ENCODE measurements at regions not wholly inside any gene's neighbourhood (a gene's known extent, or its start where the extent isn't known, plus 50 kb on each side); places are given as distances from the start of the nearest gene placed in this dataset.

- no peak for DNase-seq (ENCODE audit: low read depth in 1 of 2, low spot score in 1 of 2)
These were observed 314.7 kb upstream of the ZNF32 start for GRCh38 chr10:43963379-43963778.

GRCh38 chr10:43962346-43963191 lies 313.9 kb upstream of the ZNF32 start:
- DNase-seq (ENCODE audit: low read depth in 1 of 2, low spot score in 1 of 2) = no peak

- no peak for DNase-seq (ENCODE audit: low read depth in 1 of 2, low spot score in 1 of 2)
These were observed 313.1 kb upstream of the ZNF32 start for GRCh38 chr10:43961523-43962345.

- no peak for DNase-seq (ENCODE audit: low read depth in 1 of 2, low spot score in 1 of 2)
These were observed 312.3 kb upstream of the ZNF32 start for GRCh38 chr10:43960981-43961380.

GRCh38 chr10:43960477-43960876 lies 311.8 kb upstream of the ZNF32 start:
- DNase-seq (ENCODE audit: low read depth in 1 of 2, low spot score in 1 of 2) = no peak

DNA sequence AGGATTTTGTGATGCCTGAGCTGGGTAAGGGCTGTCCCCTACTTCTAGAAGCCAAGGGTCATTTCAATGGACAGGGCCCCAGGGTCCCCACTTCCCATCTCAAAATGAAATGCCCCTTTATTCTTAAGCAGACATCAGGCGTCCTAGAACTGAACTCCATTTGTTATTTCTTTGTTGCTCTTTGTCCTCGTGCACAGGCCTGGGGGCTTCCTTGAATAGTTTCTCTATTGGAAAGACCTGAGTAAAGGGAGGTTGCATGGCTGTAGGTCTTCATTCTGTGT lies 311.4 kb upstream of the ZNF32 start:
- DNase-seq (ENCODE audit: low read depth in 1 of 2, low spot score in 1 of 2) = no peak

GRCh38 chr10:43959364-43960134 lies 310.9 kb upstream of the ZNF32 start:
- no peak for DNase-seq (ENCODE audit: low read depth in 1 of 2, low spot score in 1 of 2)

GRCh38 chr10:43958964-43959363 lies 310.3 kb upstream of the ZNF32 start:
- DNase-seq (ENCODE audit: low read depth in 1 of 2, low spot score in 1 of 2) = no peak

GRCh38 chr10:43958071-43958432 lies 309.4 kb upstream of the ZNF32 start:
- no peak for DNase-seq (ENCODE audit: low read depth in 1 of 2, low spot score in 1 of 2)

- DNase-seq (ENCODE audit: low read depth in 1 of 2, low spot score in 1 of 2) = no peak
These were observed 308.8 kb upstream of the ZNF32 start for GRCh38 chr10:43957267-43958070.

GRCh38 chr10:43955978-43956377 lies 307.3 kb upstream of the ZNF32 start:
- DNase-seq (ENCODE audit: low read depth in 1 of 2, low spot score in 1 of 2) = no peak

DNA sequence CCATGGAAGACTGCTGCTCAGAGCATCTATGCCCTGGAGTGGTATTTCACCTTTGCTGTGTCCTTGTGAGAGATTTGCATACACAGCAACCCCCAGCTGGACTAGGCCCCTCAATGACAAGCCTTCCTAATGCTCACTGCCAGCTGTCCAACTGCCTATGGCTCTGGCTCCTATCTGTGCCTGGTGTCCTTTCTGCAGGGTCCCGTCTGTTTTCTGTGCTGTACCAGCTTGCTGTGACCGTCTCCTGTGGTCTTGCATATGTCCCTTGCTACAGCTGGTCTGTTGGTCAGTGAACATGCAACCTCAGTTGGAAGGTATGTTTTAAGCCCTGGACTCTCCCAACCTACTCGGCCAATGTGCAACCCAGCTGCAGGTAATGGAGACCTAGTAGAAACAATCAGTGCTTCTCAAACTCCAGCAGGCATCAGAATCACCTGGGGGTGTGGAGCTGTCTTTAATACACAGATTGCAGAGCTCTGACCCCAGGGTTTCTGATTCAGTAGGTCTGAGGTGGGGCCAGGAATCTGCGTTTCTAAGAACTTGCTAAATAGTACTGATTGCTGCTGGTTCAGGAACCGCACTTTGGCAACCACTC lies 306.4 kb upstream of the ZNF32 start:
- no peak for DNase-seq (ENCODE audit: low read depth in 1 of 2, low spot score in 1 of 2)

DNA sequence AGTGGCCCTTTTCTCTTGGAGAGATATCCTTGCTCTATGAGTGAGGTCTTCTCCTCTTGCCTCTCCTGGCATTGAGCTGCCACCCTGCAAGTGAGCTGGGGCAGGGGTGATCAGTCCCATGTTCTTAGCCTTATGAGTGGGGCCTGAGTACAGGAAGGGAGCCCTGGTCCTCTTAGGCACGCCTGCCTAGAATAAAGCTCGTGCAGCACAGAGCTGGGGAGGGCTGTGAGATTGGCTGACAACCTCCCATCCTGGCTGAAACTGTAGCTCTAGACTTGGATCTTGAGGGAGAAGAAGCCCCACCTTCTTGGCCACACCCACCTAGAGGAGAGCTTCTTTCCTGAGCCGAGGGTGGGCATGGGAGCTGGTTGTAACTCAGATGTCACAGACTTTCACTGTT lies 305.0 kb upstream of the ZNF32 start:
- DNase-seq (ENCODE audit: low read depth in 1 of 2, low spot score in 1 of 2) = no peak

DNA sequence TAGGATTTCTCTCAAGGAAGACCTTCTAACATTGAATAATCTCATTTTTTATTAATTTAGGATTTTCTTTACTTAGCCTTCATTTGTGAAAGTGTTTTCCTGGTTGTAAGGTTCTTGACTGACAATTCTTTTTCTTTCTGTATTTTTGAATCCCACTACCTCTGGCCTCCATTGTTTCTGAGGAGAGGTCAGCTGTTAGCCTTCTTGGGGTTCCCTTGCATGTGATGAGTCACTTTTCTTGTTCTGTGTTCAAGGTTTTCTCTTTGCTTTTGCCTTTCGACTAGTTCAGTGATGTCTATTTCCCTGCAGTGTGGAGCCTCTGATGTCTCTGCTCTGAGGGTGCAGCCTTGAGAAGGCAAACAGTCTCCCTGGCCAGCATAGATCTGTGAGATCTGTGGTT lies 304.1 kb upstream of the ZNF32 start:
- DNase-seq (ENCODE audit: low read depth in 1 of 2, low spot score in 1 of 2) = no peak

- no peak for DNase-seq (ENCODE audit: low read depth in 1 of 2, low spot score in 1 of 2)
These were observed 300.7 kb upstream of the ZNF32 start for GRCh38 chr10:43949351-43949750.

- no peak for DNase-seq (ENCODE audit: low read depth in 1 of 2, low spot score in 1 of 2)
These were observed 297.8 kb upstream of the ZNF32 start for GRCh38 chr10:43946445-43946844.

GRCh38 chr10:43945908-43946307 lies 297.2 kb upstream of the ZNF32 start:
- DNase-seq (ENCODE audit: low read depth in 1 of 2, low spot score in 1 of 2) = no peak

DNA sequence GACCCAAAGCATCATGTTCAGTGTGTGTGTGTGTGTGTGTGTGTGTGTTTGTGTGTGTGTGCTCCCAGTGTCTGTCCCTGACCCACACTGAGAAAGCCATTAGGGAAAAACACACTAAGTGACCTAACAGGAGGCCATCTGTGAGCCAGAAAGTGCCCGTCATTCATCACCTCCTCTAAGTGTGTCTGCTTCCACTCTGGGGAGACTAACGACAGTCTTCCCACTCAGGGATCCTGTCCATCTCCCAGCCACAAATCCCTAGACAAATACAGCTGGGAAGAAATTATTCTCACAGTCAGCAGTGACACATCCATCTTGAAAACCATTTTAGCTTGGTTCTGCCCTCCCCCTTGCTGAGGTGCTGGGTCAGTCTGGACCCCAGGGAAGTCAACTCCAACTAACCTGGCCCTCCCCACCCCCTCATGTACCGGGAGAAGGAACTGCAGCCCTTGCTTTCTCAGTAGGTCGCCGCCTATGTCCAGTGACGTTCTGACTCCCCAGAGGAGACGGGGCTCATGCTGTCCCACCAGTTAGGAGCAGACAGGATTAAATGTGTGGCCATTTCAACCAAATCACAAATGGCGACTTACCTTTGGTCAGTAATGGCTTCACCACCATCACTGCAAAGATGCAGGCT lies 296.5 kb upstream of the ZNF32 start:
- DNase-seq (ENCODE audit: low read depth in 1 of 2, low spot score in 1 of 2) = no peak

DNA sequence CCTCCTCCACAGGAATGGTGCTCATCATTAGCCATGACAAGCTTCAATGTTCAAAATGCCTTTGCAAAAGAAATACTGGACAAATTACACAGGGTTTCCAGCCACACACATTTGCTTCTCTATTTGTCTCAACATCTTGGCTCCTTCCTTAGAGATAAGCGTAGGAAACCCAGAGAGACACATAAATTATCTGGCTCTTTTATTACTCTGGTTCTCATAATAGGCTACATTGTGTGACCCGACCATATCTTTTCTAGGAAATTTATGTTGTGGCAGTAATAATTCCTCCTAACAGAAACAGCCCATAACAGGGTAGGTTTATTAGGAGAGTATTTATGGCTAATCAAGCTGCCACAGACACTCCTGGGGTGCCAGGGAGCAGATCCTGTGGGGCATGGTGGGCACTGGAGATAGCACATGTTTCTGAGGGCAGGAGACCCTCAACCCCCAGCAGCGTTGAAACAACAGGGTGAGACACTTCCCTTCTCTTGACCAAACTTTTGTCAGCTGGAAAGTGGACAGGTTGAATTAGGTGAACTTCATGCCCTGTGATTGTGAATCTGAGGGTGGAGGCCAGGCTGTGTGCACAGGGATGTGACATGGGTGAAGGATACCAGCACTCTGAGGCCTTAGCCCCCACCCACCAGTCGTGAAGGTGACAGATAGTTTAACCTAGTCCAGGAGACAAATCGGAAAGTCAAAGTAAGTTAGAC lies 295.9 kb upstream of the ZNF32 start:
- no peak for DNase-seq (ENCODE audit: low read depth in 1 of 2, low spot score in 1 of 2)

Data from stimulated activated CD4-positive, alpha-beta T cell treated with anti-CD3 and anti-CD28 coated beads, Interleukin-15, amount 100 ng/mL, for 1 hour (primary cell).